ENCODE measurements at regions not wholly inside any gene's neighbourhood (a gene's known extent, or its start where the extent isn't known, plus 50 kb on each side); places are given as distances from the start of the nearest gene placed in this dataset.
A peak's percentile ranks its signal among the peaks of the same experiment; 100 is the strongest.
"Not testable (repeated sequence)": the region's sequence is repeated elsewhere in the genome, so short reads cannot be mapped to it uniquely, and the experiment has no call there.

DNA sequence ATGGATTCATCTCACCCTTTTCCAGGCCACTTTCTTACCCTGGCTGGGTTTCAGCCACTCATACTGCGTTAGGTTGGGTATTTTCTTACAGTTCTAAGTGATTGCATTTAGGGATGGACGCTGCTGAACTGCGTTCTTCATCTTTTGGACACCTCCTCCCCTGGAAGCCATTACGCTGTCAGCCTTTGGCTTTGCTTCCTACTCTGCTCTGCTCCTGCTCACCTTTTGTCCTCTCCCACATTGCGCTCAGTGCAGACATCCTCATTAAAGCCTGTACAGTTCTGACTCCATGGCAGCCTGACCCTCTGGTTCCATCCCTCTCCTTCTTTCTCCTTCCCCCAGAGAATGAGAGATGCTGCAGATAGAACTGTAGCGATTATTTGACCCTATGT lies 108.9 kb downstream of the SRGAP2 start:
- DNase-seq, result not testable (repeated sequence)

DNA sequence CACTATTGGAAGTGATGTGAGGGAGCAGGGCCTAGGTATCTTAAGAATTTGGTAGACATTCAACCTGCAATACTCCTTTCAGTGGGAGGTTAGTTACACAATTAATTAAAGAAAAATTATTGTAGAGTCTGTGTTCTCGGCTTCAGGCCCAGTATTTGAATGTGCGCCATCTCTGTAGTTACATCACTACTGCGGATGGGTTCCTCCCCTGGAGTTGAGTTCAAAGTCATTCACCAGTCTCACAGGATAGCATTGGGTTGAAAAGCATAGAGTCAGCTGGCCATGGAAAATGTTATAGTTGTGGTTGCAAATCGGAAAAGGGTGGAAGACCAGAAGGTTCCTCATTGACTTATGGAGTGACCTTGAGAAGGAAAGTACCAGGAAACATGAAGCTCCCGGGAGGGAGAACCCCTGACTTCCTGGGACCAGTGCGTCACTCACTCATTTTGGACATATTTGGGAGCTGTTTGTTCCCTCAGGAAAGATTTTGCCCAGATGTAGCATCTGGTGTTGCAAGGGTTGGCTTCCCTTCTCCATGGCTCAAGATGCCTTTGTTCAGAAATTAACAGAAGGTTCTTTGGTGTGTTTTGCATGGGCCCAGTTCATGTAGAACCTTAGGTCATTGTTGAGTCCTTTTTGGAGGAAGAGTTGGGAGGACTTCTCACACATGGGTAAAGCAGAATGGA lies 111.8 kb downstream of the SRGAP2 start:
- DNase-seq, result not testable (repeated sequence)

DNA sequence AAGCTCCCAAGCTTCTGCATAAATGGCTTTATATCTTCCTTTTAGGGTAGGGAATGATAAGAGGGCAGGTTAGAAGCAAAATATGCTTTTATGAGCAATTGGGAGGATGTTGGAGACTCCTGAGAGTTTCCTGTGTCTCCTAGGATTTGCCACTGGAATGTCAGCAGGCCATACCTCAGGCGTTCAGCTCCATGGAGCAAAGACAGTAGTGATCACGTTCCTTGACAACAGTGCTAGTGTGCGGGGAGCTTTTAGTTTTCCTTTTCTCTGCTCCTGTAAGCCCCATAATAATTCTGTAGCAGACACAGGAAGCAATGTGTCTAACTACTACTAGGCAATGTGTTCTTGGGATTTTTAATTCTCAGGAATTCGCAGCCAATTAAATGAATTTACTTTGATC lies 113.6 kb downstream of the SRGAP2 start:
- DNase-seq, result not testable (repeated sequence)

DNA sequence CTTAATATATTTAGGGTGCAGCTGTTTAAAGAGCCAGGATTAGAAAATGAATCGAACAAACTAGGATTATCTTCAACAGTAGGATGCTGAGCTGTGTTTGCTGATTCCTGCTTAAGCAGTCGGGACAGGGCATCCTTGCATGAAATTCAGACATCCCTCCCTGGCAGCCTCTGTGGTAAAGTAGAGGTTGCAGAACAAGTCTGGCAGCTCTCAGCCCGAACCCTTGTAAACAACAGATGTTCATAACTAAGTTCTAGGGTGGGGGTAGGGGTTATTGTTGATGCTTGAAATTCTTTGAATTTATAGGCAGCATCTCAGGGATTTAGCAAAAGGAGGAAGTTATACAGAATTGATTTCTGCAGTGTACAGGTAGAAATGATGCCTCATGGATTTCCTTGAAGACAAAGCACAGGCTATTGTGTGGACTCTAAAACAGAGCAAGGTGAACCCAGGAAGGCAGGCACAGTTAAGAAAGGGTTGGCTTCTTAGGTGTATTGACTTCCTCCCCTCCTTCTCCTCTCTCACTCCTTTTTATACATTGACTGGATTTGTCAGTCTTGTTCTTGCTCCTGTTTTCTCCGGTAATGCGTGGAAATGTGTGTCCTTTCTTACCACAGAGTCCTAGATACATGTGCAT lies 114.7 kb downstream of the SRGAP2 start:
- DNase-seq, result not testable (repeated sequence)

DNA sequence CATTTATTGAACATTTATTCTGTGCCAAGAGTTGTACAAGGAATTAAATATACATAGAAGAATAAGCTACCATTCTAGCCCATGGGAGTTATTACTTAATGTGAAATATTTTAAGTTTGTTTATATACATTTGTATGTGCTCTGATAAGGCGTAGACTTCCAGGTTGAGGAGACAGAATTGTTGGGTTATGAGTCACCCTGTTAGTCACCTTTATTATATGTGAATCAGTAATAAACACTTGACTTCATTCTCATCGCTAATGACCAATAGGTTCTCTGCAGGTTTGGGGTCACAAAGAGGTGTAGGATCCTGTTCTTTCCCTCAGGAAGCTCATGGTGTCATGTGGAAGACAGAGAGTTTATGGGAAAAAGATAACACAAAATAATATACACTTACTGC lies 116.9 kb downstream of the SRGAP2 start:
- not testable (repeated sequence) for DNase-seq

DNA sequence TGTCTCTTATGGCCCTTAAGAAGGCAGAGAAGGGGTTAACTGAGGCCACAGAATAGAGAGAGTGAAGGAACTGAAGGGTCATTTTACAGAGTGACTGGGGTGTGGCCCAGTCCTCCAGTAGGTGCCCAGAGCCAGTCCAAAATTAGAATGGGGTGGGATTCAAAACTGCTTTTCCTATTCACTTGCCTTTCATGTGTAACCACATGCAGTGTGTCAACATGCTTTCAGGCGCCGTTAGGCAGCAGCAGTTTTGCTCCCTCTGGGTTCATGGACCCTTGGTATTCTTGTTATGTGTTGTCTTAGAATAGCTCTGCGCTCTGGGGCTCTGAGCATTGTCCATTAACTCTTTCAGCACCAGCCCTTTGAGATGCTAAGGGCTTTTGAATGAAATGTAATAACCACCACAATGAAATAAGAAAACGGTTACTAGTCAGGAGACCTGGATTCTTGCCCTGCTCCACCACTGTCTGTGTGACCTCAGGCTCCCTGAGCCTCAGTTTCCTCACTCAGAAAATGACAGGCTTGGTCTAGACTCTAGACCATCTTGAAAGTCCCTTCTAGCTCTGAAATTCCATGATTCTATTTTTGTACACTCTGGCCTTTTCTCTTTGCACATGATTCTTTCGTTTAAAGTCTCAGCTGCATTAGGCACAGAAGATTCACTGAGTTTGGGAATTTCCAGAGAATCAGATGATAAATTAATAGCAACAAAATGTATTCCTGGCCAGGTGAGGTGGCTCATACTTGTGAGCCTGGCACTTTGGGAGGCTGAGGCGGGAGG lies 123.0 kb downstream of the SRGAP2 start:
- not testable (repeated sequence) for DNase-seq

DNA sequence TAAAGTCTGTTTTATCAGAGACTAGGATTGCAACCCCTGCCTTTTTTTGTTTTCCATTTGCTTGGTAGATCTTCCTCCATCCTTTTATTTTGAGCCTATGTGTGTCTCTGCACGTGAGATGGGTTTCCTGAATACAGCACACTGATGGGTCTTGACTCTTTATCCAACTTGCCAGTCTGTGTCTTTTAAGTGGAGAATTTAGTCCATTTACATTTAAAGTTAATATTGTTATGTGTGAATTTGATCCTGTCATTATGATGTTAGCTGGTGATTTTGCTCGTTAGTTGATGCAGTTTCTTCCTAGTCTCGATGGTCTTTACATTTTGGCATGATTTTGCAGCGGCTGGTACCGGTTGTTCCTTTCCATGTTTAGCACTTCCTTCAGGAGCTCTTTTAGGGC lies 128.3 kb downstream of the SRGAP2 start:
- DNase-seq, result not testable (repeated sequence)

DNA sequence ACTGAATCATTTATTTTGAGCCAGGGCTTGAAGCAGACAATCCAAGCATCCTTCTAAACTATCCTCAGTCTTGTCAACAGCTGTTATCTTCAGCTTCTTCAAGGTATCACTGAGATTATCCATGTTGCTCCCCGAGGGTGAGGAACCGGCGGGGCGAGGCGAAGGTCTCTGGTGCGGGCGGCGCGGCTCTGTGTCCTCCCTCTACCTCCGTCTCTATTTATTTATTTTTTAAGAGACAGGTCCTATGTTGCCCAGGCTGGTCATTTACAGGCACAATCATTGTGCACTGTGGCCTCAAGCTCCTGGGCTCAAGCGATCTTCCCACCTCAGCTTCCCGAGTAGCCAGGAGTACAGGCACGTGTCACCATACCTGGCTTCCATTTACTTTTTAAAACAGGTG lies 130.0 kb downstream of the SRGAP2 start:
- not testable (repeated sequence) for DNase-seq

DNA sequence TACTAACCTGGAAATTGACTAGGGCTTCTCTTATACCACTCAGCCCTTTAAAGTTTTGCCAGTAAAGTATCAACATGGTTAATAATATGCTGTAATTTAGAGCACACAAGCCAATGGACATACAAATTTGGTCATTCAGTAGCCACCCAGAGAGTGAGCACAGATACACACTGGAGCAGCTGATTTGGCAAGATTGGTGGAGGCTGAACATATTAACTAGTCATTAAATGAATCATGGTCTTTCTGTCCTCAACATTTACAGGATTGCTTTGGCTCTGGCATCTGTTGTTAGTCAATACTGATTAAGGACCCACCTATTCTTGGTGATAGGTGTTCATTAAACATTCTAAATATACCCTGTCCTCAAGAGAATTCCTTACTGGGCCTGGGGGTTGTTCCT lies 130.6 kb downstream of the SRGAP2 start:
- not testable (repeated sequence) for DNase-seq

DNA sequence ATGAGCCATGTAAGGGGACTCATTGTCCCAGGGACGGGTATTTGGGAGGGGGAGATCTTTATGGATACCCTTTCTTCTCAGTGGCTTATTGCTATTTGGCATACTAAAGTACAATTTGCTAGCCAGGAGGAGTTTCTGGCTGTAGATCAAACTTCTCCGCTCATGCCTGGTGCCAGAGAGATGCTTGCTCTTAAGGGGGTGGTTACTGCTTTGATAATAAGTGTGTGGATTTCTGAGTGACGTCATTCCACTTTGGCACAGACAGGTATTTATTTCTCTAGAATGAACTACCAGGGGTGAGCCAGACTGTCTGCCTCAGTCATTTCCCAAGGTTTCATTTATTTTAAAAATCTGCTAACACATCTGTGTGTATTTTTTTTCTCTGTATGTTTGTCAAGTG lies 131.1 kb downstream of the SRGAP2 start:
- peak; percentile 88 for DNase-seq

DNA sequence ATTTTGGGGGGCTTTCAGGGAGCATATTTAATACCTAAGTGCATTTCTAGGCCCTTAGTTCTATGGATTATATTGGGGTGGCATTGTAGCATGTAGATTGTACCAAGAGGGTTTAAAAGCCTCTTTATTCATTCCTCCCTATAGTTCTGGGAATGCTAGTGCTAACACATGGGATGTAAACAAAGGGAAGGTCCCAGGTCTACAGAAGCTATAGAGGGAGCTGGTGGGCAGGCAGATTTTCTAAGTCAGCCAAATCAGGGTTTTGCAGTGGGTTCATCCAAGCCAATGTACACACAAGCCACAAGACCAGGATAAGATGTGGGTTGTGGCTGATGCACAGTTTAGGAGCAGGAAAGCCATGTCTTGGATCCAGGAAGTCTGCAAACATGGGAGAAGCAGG lies 131.8 kb downstream of the SRGAP2 start:
- not testable (repeated sequence) for DNase-seq

DNA sequence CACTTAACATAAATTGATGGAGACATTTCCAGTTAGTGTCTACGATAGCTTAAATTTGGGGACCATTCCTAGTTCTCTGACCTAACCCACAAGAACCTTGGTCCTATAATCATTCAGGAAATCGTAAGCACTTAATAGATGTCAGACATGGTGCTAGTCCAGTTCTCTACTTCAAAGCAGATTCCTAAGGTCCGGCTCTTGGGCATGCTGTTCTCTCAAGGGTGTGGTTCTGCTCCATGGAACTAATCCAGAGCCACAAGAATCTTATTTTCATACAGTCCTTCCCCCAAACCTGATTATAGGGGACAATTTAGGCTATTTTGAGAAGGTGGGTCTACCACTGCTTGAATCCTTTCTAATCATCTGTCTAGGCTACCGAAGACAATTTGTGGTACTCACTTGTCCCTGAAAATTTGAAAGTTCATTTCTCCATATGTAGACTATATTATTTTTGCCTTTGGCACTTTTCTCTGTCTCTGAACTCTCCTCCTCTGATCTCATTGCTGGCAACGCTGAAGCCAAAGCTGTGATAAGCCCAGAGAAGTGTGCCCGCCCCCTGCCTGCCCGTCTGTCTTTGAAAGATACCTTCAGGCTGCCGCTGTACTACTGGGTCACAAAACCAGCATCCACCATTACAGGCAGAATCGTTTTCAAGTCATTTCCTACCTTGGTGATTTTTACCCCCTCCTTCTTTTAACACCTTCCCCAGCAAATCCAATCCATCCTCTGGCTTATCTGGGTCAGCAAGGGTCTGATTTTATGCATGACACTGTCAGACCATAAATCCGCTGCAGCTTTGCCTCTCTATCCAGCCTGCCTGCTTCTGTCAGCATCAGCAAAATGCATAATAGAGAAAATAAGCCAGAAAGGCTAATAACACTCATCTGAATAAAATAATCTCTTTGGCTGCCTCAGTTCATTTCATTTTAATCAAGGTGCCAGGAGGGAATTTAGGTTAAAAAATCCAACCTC lies 132.8 kb downstream of the SRGAP2 start:
- not testable (repeated sequence) for DNase-seq

DNA sequence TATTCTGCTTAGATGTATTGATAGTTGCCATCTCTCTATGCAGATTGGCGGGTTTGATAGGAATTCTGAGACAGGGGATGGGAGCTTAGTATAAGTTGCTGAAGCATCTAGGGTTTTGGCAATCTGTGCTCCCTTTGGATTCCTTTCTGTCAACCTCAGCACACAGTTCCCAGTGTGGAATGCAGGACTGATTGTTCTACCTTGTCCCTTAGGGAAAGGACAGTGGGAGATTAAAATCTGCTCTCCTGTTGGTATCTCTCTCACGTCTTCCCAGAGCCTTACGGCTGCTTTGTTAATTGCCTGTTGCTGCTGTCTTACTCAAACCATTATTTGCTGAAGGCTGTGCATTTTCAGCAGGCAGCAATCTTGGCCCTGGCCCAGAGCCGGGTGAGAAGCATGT lies 133.3 kb upstream of the IKBKE start:
- peak; percentile 29 for DNase-seq

DNA sequence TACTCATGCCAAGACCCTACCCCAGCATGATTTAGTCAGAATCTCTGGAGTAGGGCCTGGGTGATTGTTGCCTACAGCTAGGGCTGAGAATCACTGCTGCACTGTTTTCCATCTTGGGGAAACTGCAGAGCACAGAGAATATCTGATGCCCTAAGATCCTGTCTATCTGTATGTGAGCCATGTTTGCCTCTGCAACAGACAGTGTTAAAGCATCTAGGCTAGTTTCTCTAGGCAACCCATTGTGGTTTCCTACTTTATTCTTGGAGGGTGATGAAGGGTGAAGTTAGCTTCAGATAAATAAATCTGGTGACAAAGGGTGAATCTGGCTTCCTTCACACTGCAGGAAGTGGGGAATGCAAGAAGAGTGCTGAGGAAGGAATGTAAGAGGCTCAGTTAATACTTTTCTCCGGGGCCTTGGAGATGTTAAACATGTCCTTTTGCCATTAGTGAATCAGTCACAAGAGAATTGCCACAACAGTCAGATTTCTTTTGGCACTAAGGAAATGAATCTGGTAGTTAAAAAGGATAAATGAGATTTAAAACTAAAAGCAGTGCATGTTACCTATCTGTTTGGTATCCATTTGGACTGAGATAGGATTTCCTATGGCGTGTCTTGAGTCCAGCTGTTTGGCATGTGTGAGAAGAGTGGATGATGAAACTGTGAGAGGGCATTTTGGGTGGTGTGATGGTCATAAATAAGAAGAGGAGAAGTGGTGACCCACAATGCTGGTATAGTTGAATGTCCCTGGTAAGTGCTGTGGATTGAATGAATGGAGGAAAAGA lies 119.6 kb upstream of the IKBKE start:
- DNase-seq, result not testable (repeated sequence)

DNA sequence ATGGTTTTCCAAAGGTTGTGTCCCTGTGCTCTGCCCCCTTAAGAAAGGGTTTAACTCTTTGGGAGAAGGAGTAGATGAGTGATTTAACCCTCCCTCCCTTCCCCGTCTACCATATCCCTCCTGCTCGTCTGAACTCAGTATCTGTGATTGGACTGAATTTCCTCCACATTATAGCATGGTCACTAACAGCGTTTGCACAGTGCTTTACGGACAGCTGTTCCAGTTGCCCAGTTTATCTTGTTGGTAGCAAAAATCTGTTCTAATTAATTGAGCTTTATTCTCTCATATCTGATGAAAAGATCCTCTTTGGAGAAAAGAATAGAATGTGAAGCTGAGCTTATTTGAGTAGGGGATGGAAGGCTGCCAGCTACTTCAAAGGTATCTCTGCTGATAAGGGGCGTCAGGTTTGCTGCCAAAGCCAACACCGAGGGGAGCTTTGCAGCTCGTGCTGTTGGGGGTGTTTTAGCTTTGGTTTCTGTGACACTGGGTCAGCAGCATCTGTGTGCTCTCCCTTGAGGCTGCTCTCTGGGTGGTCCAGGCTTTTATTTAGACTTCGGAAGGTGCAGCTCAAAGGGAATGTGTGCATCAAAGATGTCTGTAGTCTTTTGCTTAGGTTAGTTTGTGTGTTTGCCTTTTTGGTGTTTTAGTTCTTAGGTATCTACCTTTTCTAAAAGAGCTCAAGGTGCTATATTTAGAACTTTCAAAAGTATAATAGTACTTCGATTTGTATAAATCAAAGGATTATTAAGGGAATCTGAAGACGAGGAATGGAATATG lies 118.8 kb upstream of the IKBKE start:
- DNase-seq, result peak; percentile 21

DNA sequence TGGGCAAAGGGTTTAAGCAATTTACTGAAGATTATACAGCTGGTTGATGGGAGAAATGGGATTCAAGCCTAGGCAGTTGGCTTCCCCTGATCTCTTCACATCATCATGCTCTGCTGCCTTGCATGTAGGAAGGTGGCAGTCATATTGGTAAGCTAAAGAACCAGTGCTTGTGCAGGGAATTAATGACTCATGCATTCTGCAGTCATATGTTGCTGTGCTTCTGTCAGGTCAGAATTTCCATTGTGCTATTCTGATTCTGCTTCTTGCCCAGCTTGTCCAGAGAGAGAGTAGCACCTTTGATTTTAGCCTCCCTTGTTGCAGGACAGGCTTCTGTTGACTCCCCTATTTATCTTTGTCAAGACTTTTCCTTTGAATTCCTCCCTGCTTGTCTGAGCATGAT lies 114.0 kb upstream of the IKBKE start:
- DNase-seq, result not testable (repeated sequence)

DNA sequence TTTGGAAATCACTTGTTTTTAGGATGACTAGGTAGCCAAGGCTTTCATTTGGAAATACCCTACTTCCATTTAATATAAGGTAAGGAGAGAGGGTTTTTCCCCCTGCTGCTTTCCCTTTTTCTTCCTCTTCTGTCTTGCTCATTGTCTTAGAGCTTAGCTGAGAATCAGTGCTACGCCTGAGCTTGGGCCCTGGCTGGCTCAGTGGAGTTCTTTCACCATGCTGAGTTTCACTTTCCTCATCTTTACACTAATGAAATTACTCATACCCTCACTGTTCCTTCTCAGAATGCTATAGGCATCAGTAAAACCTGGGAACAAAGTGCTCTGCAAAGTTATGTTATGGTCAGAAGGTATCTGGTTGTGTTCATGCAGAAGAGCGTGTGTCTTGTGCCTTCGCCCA lies 112.3 kb upstream of the IKBKE start:
- DNase-seq, result not testable (repeated sequence)

DNA sequence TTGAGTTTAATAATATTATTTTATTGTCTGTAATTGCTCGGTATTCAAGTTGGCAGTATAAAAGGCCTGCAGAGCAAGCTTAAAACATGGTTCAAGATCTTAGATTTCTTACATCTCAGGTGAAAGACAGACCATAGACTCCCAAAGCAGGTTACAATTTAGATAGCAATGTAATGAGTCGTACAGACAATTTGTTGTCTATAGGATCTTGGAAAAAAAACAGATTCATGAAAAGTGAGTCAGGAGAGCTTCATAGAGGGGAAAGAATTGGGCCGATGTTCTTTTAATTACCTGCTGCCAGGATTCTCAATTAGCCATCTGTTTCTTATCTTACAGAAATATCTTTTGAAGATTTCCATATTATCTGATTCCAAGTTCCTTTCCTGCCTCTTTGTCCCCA lies 111.5 kb upstream of the IKBKE start:
- DNase-seq, result not testable (repeated sequence)

DNA sequence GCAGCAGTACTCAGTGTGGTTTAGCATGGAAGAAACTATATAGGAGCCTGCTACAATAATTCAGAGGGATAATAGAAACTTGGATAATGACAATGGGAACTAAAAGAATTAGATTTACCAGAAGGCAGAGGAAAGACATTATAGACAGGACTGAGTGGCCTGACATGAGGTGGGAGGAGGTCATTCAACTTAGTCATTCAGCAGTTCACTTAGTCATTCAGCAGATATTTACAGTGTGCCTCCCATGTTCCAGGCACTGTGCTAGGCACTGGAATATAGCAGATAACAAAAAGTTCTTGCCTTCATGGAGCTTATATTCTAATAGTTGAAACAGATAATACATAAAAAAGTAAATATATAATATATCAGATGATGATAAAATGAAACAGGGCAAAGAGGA lies 110.9 kb upstream of the IKBKE start:
- not testable (repeated sequence) for DNase-seq

DNA sequence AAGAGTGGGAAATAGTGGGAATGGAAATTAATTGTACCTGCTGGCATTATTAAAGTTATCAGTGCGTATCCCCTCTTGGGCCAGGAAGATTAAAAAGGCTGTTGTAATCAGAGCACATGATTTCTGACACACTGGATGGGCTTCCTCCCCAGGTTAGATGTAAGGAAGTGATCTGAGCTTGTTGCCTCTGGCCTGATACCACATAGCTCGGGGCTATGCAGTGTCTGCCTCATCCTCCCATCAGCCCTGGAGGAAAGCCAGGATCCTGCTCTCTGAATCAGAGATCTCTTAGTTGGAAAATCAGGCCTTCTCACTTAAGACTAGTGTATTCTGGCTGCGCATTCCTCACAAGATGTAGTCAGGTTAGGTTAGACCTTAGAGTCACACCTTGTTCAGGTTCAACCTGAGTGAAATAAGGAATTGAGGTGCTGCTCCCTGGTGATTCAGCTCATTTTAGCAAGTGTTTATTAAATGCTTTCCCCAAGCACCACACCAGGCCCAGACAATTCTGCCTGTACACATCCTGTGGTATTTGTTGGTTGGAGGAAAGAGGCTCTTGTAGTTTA lies 108.2 kb upstream of the IKBKE start:
- DNase-seq, result not testable (repeated sequence)

DNA sequence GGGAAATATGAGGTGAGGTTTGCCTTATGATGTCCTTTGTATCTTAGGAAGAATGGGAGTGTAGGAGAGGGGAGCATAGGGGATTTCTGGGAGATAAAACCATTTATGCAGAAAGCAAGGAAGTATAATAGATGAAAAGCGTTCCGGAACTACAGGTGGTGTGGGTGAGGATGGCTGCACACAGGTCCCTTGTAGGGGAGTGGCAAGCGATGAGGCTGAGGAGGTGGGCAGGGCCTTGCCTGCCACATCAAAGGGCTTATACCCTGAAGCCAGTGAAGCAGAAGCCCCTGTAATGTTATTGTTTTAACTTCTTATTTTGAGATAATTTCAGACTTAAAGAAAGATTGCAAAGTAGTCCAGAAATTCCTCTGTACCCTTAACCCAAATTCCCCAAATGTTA lies 107.3 kb upstream of the IKBKE start:
- not testable (repeated sequence) for DNase-seq

Measured in NCI-H69 (cell line).